H1 (cell line): ENCODE measurements at regions not wholly inside any gene's neighbourhood (a gene's known extent, or its start where the extent isn't known, plus 50 kb on each side); places are given as distances from the start of the nearest gene placed in this dataset.

Experiments used
- CTCF ChIA-PET: fragments of 300-600 bp; sonication (Branson Sonifier 250); formaldehyde crosslinking; loops from one replicate; lab custom pipeline; 2021; ENCODE audit not compliant: partially characterized antibody; lab: Charles Lee
- POLR2A ChIA-PET: fragments of 300-600 bp; sonication (Branson Sonifier 250); formaldehyde crosslinking; loops from one replicate; lab custom pipeline; 2021; ENCODE audit warnings: inconsistent platforms; ENCODE audit not compliant: partially characterized antibody; lab: Charles Lee
- DNase-seq, 2 experiments: peaks; one replicate each; pipeline versions ENCODE4 v3.0.0 to v3.0.0-alpha.2; 2010 to 2022; ENCODE audit warnings: low spot score in 2 of 2, low read depth in 1 of 2, mixed read lengths in 1 of 2
- FAIRE-seq: peaks from 2 replicates; lab custom pipeline; 2011; peaks lifted over from hg19 to GRCh38; lab: Jason Lieb, UNC
- H2AFZ ChIP-seq: 2 replicates; pipeline ENCODE4 v1.8.1; 2012; ENCODE audit warnings: low read length, inconsistent platforms
- H2AK5ac ChIP-seq: 2 replicates; pipeline ENCODE4 v1.6.1; 2013; ENCODE audit warnings: low read depth, low read length
- H2BK120ac ChIP-seq: replicated peaks from 2 replicates; pipeline ENCODE3; 2013; ENCODE audit warnings: low read depth, low read length, inconsistent platforms
- H2BK12ac ChIP-seq: 2 replicates; pipeline ENCODE4 v1.6.1; 2013; ENCODE audit warnings: low read depth, low read length
- H2BK15ac ChIP-seq: 2 replicates; pipeline ENCODE4 v1.6.1; 2013; ENCODE audit warnings: low read length
- H2BK20ac ChIP-seq: 2 replicates; pipeline ENCODE4 v1.6.1; 2013; ENCODE audit warnings: low read length
- H2BK5ac ChIP-seq: 2 replicates; pipeline ENCODE4 v1.6.1; 2013; ENCODE audit warnings: low read depth, low read length
- H3K14ac ChIP-seq: 2 replicates; pipeline ENCODE4 v1.6.1; 2013; ENCODE audit warnings: inconsistent platforms; ENCODE audit not compliant: insufficient read length
- H3K18ac ChIP-seq: 2 replicates; pipeline ENCODE4 v1.6.1; 2013; ENCODE audit warnings: low read length; ENCODE audit errors: extremely low read depth
- H3K23ac ChIP-seq: 2 replicates; pipeline ENCODE4 v1.6.1; 2013; ENCODE audit warnings: inconsistent platforms; ENCODE audit not compliant: insufficient read length
- H3K23me2 ChIP-seq: 2 replicates; pipeline ENCODE4 v1.6.1; 2013; ENCODE audit warnings: low read depth, low read length
- H3K27ac ChIP-seq: 2 replicates; pipeline ENCODE4 v1.6.1; 2011; ENCODE audit warnings: low read depth, low read length, inconsistent platforms
- H3K27me3 ChIP-seq, 4 experiments: replicated peaks in 1 of 4; 1 replicate in 1 of 4; 2 replicates in 3 of 4; pipeline versions ENCODE4 v1.6.1 to v1.8.1; 2011 to 2013; ENCODE audit warnings: low read length in 3 of 4, mild to moderate bottlenecking in 3 of 4, inconsistent platforms in 2 of 4, mixed read lengths in 2 of 4, moderate library complexity in 1 of 4; ENCODE audit not compliant: control insufficient read depth in 3 of 4, insufficient read depth in 3 of 4; ENCODE audit errors: extremely low read depth in 1 of 4
- H3K36me3 ChIP-seq, 4 experiments: 2 replicates each; pipeline versions ENCODE4 v1.6.1 to v1.8.1; 2011 to 2013; ENCODE audit warnings: mild to moderate bottlenecking in 4 of 4, low read length in 3 of 4, moderate library complexity in 2 of 4, control low read depth in 1 of 4, inconsistent platforms in 1 of 4; ENCODE audit not compliant: insufficient read depth in 4 of 4, control insufficient read depth in 2 of 4
- H3K4ac ChIP-seq: replicated peaks from 2 replicates; pipeline ENCODE3; 2013; ENCODE audit warnings: low read length, low read depth, mixed read lengths, inconsistent platforms; ENCODE audit not compliant: insufficient read length
- H3K4me1 ChIP-seq, 4 experiments: replicated peaks in 1 of 4; 1 replicate in 1 of 4; 2 replicates in 3 of 4; pipeline versions ENCODE4 v1.6.1 to v1.8.1; 2011 to 2013; ENCODE audit warnings: low read length in 3 of 4, inconsistent platforms in 2 of 4, mixed read lengths in 1 of 4; ENCODE audit not compliant: insufficient read depth in 4 of 4, control insufficient read depth in 3 of 4
- H3K4me2 ChIP-seq, 2 experiments: 2 replicates each; pipeline versions ENCODE4 v1.6.1 to v1.8.1; 2011 to 2013; ENCODE audit warnings: low read depth in 2 of 2, low read length in 2 of 2, control low read depth in 1 of 2, inconsistent platforms in 1 of 2, mild to moderate bottlenecking in 1 of 2; ENCODE audit not compliant: insufficient read depth in 1 of 2
- H3K4me3 ChIP-seq, 4 experiments: fragments of 200-600, 300-600 bp in 1 of 4; sonication (generic), shearing (Covaris generic), sonication (Bioruptor Twin) in 1 of 4; 2 replicates each; pipeline versions ENCODE4 v1.5.1 to v1.8.1; 2011 to 2016; ENCODE audit warnings: low read length in 4 of 4, low read depth in 3 of 4, control low read depth in 2 of 4, inconsistent platforms in 2 of 4, mild to moderate bottlenecking in 2 of 4, mixed read lengths in 1 of 4, moderate library complexity in 1 of 4; ENCODE audit not compliant: insufficient read depth in 2 of 4; ENCODE audit errors: extremely low read depth in 1 of 4
- H3K56ac ChIP-seq: replicated peaks from 2 replicates; pipeline ENCODE3; 2013; ENCODE audit warnings: low read depth, mild to moderate bottlenecking, mixed read lengths, low read length, inconsistent platforms; ENCODE audit not compliant: insufficient read length
- H3K79me1 ChIP-seq: 2 replicates; pipeline ENCODE4 v1.6.1; 2013; ENCODE audit warnings: low read depth, low read length, control low read depth
- H3K79me2 ChIP-seq, 2 experiments: 2 replicates each; pipeline versions ENCODE4 v1.6.1 to v1.8.1; 2012 to 2013; ENCODE audit warnings: low read length in 2 of 2, mild to moderate bottlenecking in 2 of 2, inconsistent platforms in 1 of 2; ENCODE audit not compliant: insufficient read depth in 2 of 2, control insufficient read depth in 1 of 2
- H3K9ac ChIP-seq, 4 experiments: replicated peaks in 1 of 4; 1 replicate in 1 of 4; 2 replicates in 3 of 4; pipeline versions ENCODE4 v1.6.1 to v1.8.1; 2011 to 2013; ENCODE audit warnings: low read depth in 3 of 4, low read length in 3 of 4, control low read depth in 2 of 4, mild to moderate bottlenecking in 2 of 4, moderate library complexity in 2 of 4, inconsistent platforms in 1 of 4; ENCODE audit errors: extremely low read depth in 1 of 4
- H3K9me3 ChIP-seq, 2 experiments: 2 replicates each; pipeline versions ENCODE4 v1.6.1 to v1.8.1; 2012 to 2013; ENCODE audit warnings: mild to moderate bottlenecking in 2 of 2, moderate library complexity in 2 of 2, control low read depth in 1 of 2, inconsistent platforms in 1 of 2, low read depth in 1 of 2, low read length in 1 of 2, mixed read lengths in 1 of 2; ENCODE audit not compliant: insufficient read depth in 2 of 2
- H4K20me1 ChIP-seq, 2 experiments: replicated peaks in 1 of 2; 2 replicates each; pipeline versions ENCODE3 to v1.8.1; 2011 to 2013; ENCODE audit warnings: inconsistent platforms in 2 of 2, low read length in 2 of 2, mild to moderate bottlenecking in 1 of 2; ENCODE audit not compliant: insufficient read depth in 2 of 2, control insufficient read depth in 1 of 2
- H4K5ac ChIP-seq: 2 replicates; pipeline ENCODE4 v1.6.1; 2013; ENCODE audit warnings: low read length, low read depth, mixed read lengths, inconsistent platforms; ENCODE audit not compliant: insufficient read length
- H4K8ac ChIP-seq: 2 replicates; pipeline ENCODE4 v1.8.0; 2013; ENCODE audit warnings: mild to moderate bottlenecking, moderate library complexity, low read length, inconsistent platforms; ENCODE audit not compliant: insufficient read depth; ENCODE audit errors: extremely low read depth
- H4K91ac ChIP-seq: replicated peaks from 2 replicates; pipeline ENCODE3; 2013; ENCODE audit warnings: low read length, mixed read lengths, inconsistent platforms; ENCODE audit not compliant: insufficient read length
- ATF3 ChIP-seq: IDR thresholded peaks from 2 replicates; pipeline ENCODE4 v1.6.1; 2011; ENCODE audit warnings: low read depth, mild to moderate bottlenecking, low read length; ENCODE audit not compliant: insufficient read depth
- JUN ChIP-seq: IDR thresholded peaks from 2 replicates; pipeline ENCODE4 v1.6.1; 2011; ENCODE audit warnings: low read depth, mild to moderate bottlenecking, improper control_type of control experiment, low read length
- JUND ChIP-seq: IDR thresholded peaks from 2 replicates; pipeline ENCODE4 v1.6.1; 2011; ENCODE audit warnings: mild to moderate bottlenecking, improper control_type of control experiment, low read length
- POLR2AphosphoS5 ChIP-seq: IDR thresholded peaks from 2 replicates; pipeline ENCODE4 v1.6.1; 2011; ENCODE audit warnings: low read depth, low read length
- TBP ChIP-seq: IDR thresholded peaks from 2 replicates; pipeline ENCODE4 v1.6.1; 2011; ENCODE audit warnings: low read depth, low read length, improper control_type of control experiment
- USF2 ChIP-seq: IDR thresholded peaks from 2 replicates; pipeline ENCODE4 v1.6.1; 2011; ENCODE audit warnings: low read length, improper control_type of control experiment
- WGBS, 2 experiments: shearing (Covaris generic) in 1 of 2; methylation state at CpG; one replicate each; pipeline versions ENCODE4 v1.1.6 to v1.1.7; 2013 to 2015; ENCODE audit warnings: low lambda C conversion rate in 2 of 2, mixed read lengths in 2 of 2, inconsistent platforms in 1 of 2, low coverage in 1 of 2, missing lambda C conversion rate in 1 of 2; ENCODE audit not compliant: insufficient replicate concordance in 2 of 2, insufficient coverage in 1 of 2, insufficient read length in 1 of 2; ENCODE audit errors: extremely low coverage in 1 of 2, missing lambda C conversion rate in 1 of 2; 5-methylcytosine and 5-hydroxymethylcytosine counted together

- Histone ChIP-seq H3K79me2 (no peaks in the 10 kb centered on the region), H2BK20ac (no peak overlapping the region), H2BK15ac (no peak overlapping the region), H3K23ac (no peak overlapping the region), H3K23me2 (no peaks in the 10 kb centered on the region), H3K56ac (no peak overlapping the region), H4K20me1 (no peaks in the 10 kb centered on the region), H3K4me3 (no peak overlapping the region), H2BK12ac (no peak overlapping the region), H3K36me3 (no peaks in the 10 kb centered on the region), H3K79me1 (no peaks in the 10 kb centered on the region), H3K4me2 (no peak overlapping the region), H4K91ac (no peak overlapping the region), H4K5ac (no peak overlapping the region), H3K18ac (no peak overlapping the region), H3K4me1 (no peaks in the 10 kb centered on the region), H2AFZ (no peak overlapping the region), H3K4ac (no peak overlapping the region), H2BK120ac (no peak overlapping the region), H4K8ac (no peak overlapping the region), H2AK5ac (no peak overlapping the region), H3K9ac (no peak overlapping the region), H3K9me3 (no peaks in the 10 kb centered on the region), H3K27ac (no peak overlapping the region), H3K14ac (no peak overlapping the region), H3K27me3 (no peaks in the 10 kb centered on the region; a peak in 1 of 7 replicates), H2BK5ac (no peak overlapping the region)
- CTCF ChIA-PET = no interaction called here
- FAIRE-seq (no peak), DNase-seq (no peak)
- 80% methylated on average over 1 of the region's 1 CpG; no CpG with 5 or more reads in 1 of the 2 experiments for WGBS, 2 experiments
- POLR2A ChIA-PET = no interaction called here
- TF ChIP-seq TBP (no peak), JUN (no peak), USF2 (no peak), ATF3 (no peak), JUND (no peak), POLR2AphosphoS5 (no peak)
Observed at GRCh38 chr5:23103566-23103965, 250.4 kb upstream of the CDH12 start.
